OCI-LY7 (cell line): ENCODE measurements at regions not wholly inside any gene's neighbourhood (a gene's known extent, or its start where the extent isn't known, plus 50 kb on each side); places are given as distances from the start of the nearest gene placed in this dataset.

Experiments used
- BruUV-seq: library from RNA; stranded (reverse); fragments of 400-500 nt; replicated peaks from 2 replicates; lab custom pipeline; 2021; lab: Mats Ljungman, UMichigan
- CTCF ChIA-PET: fragments of 300-600 bp; sonication (Branson Sonifier 250); formaldehyde crosslinking; loops from one replicate; lab custom pipeline; 2022; ENCODE audit warnings: antibody characterized with exemption; ENCODE audit not compliant: unreplicated experiment; lab: Charles Lee
- POLR2A ChIA-PET: fragments of 300-600 bp; sonication (Branson Sonifier 250); formaldehyde crosslinking; loops from one replicate; lab custom pipeline; 2022; ENCODE audit warnings: antibody characterized with exemption; lab: Charles Lee
- DNase-seq: peaks from one replicate; pipeline ENCODE4 v3.0.0-alpha.2; 2015; ENCODE audit warnings: low spot score
- H2AFZ ChIP-seq: fragments of 200-600 bp; sonication (generic), shearing (Covaris generic); 2 replicates; pipeline ENCODE4 v1.6.1; 2014; ENCODE audit warnings: mild to moderate bottlenecking, antibody characterized with exemption, low read length, moderate library complexity
- H3K27ac ChIP-seq: fragments of 200-600 bp; sonication (generic); 2 replicates; pipeline ENCODE4 v1.5.1; 2014; ENCODE audit warnings: mixed run types, low read depth, mild to moderate bottlenecking, moderate library complexity, low read length, inconsistent platforms; ENCODE audit not compliant: poor library complexity, severe bottlenecking
- H3K36me3 ChIP-seq: fragments of 200-600 bp; sonication (generic); 2 replicates; pipeline ENCODE4 v1.6.1; 2014; ENCODE audit warnings: mild to moderate bottlenecking, antibody characterized with exemption, low read length, moderate library complexity, mixed read lengths; ENCODE audit not compliant: insufficient read depth
- H3K4me1 ChIP-seq: fragments of 200-600 bp; sonication (generic); 2 replicates; pipeline ENCODE4 v1.5.1; 2014; ENCODE audit warnings: mild to moderate bottlenecking, low read length; ENCODE audit not compliant: insufficient read depth, poor library complexity, severe bottlenecking
- H3K4me2 ChIP-seq: fragments of 200-600 bp; sonication (generic); 2 replicates; pipeline ENCODE4 v1.6.1; 2014; ENCODE audit warnings: mild to moderate bottlenecking, low read length
- H3K4me3 ChIP-seq: fragments of 200-600 bp; sonication (generic); 2 replicates; pipeline ENCODE4 v1.5.1; 2014; ENCODE audit warnings: mild to moderate bottlenecking, low read depth, low read length; ENCODE audit not compliant: poor library complexity, severe bottlenecking
- H3K79me2 ChIP-seq: fragments of 200-600 bp; sonication (generic); 2 replicates; pipeline ENCODE4 v1.6.1; 2016; ENCODE audit warnings: low read depth, mild to moderate bottlenecking, low read length, moderate library complexity, mixed read lengths; ENCODE audit not compliant: insufficient read depth
- H3K9me2 ChIP-seq: fragments of 200-600 bp; sonication (generic); 2 replicates; pipeline ENCODE4 v1.6.1; 2016; ENCODE audit warnings: mild to moderate bottlenecking, low read length, mixed read lengths; ENCODE audit not compliant: insufficient read depth
- H3K9me3 ChIP-seq: fragments of 200-600 bp; sonication (generic); 2 replicates; pipeline ENCODE4 v1.6.1; 2014; ENCODE audit warnings: mild to moderate bottlenecking, mixed run types, low read length, mixed read lengths
- H4K20me1 ChIP-seq: fragments of 200-600 bp; sonication (generic); 2 replicates; pipeline ENCODE4 v1.6.1; 2014; ENCODE audit warnings: mild to moderate bottlenecking, antibody characterized with exemption, low read length, moderate library complexity, mixed read lengths; ENCODE audit not compliant: insufficient read depth
- CTCF ChIP-seq: fragments of 200-600 bp; sonication (generic); conservative IDR thresholded peaks from 2 replicates; pipeline ENCODE4 v1.5.1; 2014; ENCODE audit warnings: mild to moderate bottlenecking, antibody characterized with exemption, low read length, moderate library complexity, mixed read lengths
- EZH2phosphoT487 ChIP-seq: fragments of 200-600 bp; sonication (generic); IDR thresholded peaks from 2 replicates; pipeline ENCODE4 v1.6.1; 2018; ENCODE audit warnings: low read depth, borderline replicate concordance, mild to moderate bottlenecking, mixed run types, antibody characterized with exemption, low read length, moderate library complexity, mixed read lengths
- intact Hi-C: fragments of 100-400 bp; cut with micrococcal nuclease; formaldehyde crosslinking; loops from one replicate; pipeline ENCODE4 v1.10.0; 2022; ENCODE audit not compliant: unreplicated experiment

GRCh38 chr3:148026009-148026588 is 616.9 kb downstream of the ZIC1 start:
- no TSS peak for BruUV-seq
- POLR2A ChIA-PET = interaction anchor here (0.6 kb wide), 1 partner anchor 40 kb away, joined by 4 read pairs; no protein-coding TSS in a partner anchor
- DNase-seq = no peak

GRCh38 chr3:148030975-148031374 is 621.8 kb downstream of the ZIC1 start:
- no TSS peak for BruUV-seq
- H4K20me1 ChIP-seq = no peaks in the 10 kb centered on the region
- DNase-seq = no peak
- no peaks in the 10 kb centered on the region for H3K4me1 ChIP-seq
- H3K79me2 ChIP-seq = no peaks in the 10 kb centered on the region
- no peaks in the 10 kb centered on the region for H3K9me3 ChIP-seq
- H3K4me2 ChIP-seq = no peak overlapping the region
- intact Hi-C loops = no loop called here
- no peak overlapping the region for H3K4me3 ChIP-seq
- POLR2A ChIA-PET = interaction anchor here (0.6 kb wide), 1 partner anchor 739 kb away, joined by 3 read pairs; no protein-coding TSS in a partner anchor
- H3K9me2 ChIP-seq = no peaks in the 10 kb centered on the region
- no peak overlapping the region for H2AFZ ChIP-seq
- H3K36me3 ChIP-seq = no peaks in the 10 kb centered on the region
- no peak overlapping the region for H3K27ac ChIP-seq
- CTCF ChIA-PET = no interaction called here
- TF ChIP-seq CTCF (no peak), EZH2phosphoT487 (no peak)

More at GRCh38 chr3:148026009-148026588, 616.9 kb downstream of the ZIC1 start:
- Histone ChIP-seq H3K27ac (no peak overlapping the region), H3K4me2 (no peak overlapping the region), H2AFZ (no peak overlapping the region), H3K36me3 (no peaks in the 10 kb centered on the region), H3K9me3 (no peaks in the 10 kb centered on the region), H3K9me2 (no peaks in the 10 kb centered on the region), H3K4me1 (no peaks in the 10 kb centered on the region), H3K79me2 (no peaks in the 10 kb centered on the region), H3K4me3 (no peak overlapping the region), H4K20me1 (no peaks in the 10 kb centered on the region)
- CTCF ChIA-PET = no interaction called here
- intact Hi-C loops = no loop called here
- TF ChIP-seq EZH2phosphoT487 (no peak), CTCF (no peak)

GRCh38 chr3:148034353-148034752 is 625.2 kb downstream of the ZIC1 start:
- H2AFZ ChIP-seq = no peak overlapping the region
- ChIA-PET POLR2A (no interaction called here), CTCF (no interaction called here)
- H3K4me3 ChIP-seq = no peak overlapping the region
- H3K79me2 ChIP-seq = no peaks in the 10 kb centered on the region
- DNase-seq = no peak
- intact Hi-C loops = no loop called here
- no peak overlapping the region for H3K4me2 ChIP-seq
- TF ChIP-seq CTCF (no peak), EZH2phosphoT487 (no peak)
- no peaks in the 10 kb centered on the region for H3K9me3 ChIP-seq
- no peaks in the 10 kb centered on the region for H3K9me2 ChIP-seq
- BruUV-seq = no TSS peak
- H4K20me1 ChIP-seq = no peaks in the 10 kb centered on the region
- H3K4me1 ChIP-seq = no peaks in the 10 kb centered on the region
- H3K36me3 ChIP-seq = no peaks in the 10 kb centered on the region
- H3K27ac ChIP-seq = no peak overlapping the region
